GM12864 (cell line): ENCODE measurements at regions not wholly inside any gene's neighbourhood (a gene's known extent, or its start where the extent isn't known, plus 50 kb on each side); places are given as distances from the start of the nearest gene placed in this dataset.

Source experiments
- DNase-seq: peaks from one replicate; pipeline ENCODE4 v3.0.0-alpha.2; 2011; ENCODE audit warnings: low read depth
- H3K4me3 ChIP-seq: 2 replicates; pipeline ENCODE4 v1.5.1; 2011; ENCODE audit warnings: mild to moderate bottlenecking, low read depth, low read length, control low read depth
- CTCF ChIP-seq: IDR thresholded peaks from 2 replicates; pipeline ENCODE4 v1.5.1; 2011; ENCODE audit warnings: low read depth, mild to moderate bottlenecking, moderate library complexity, low read length, control low read depth, inconsistent platforms; ENCODE audit errors: missing control alignments

- DNase-seq, result no peak
- H3K4me3 ChIP-seq, result no peak overlapping the region
- TF ChIP-seq CTCF, result no peak
Observed at GRCh38 chr5:13470263-13470662, 474.2 kb downstream of the DNAH5 start.

DNA sequence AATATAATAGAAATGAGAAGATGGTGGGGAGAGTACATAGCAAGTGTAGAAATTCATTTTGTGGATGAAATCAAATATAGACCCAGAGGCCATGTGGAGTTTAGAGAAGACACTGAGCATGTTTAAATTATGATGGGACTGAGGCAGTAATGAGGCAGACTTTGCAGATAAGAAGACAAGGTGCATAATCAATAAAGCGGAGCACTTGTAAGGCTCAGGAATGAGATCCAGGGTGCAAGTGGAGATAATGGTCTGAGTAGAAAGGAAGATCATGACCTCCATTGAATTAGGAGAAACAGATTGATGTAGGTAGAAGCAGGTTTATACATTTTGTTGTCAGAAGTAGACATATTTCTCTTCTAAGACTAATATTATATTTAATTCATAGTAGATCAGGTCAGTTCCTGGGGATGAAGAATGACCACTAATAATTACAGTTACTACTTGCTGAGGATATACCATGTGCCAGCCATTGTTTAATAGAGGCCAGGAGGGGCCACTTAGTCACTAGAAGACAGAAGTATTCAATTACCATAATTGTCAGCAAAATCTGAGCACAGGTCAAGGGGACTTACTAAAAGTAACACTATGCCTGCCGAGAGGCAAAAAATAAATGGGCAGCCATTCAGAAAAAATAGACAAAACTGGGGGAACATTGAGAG, 479.8 kb downstream of the DNAH5 start:
- no peak overlapping the region for H3K4me3 ChIP-seq
- TF ChIP-seq CTCF, result no peak
- no peak for DNase-seq

GRCh38 chr5:13460587-13460986, 483.9 kb downstream of the DNAH5 start:
- TF ChIP-seq CTCF, result no peak
- DNase-seq, result no peak
- H3K4me3 ChIP-seq, result no peak overlapping the region

DNA sequence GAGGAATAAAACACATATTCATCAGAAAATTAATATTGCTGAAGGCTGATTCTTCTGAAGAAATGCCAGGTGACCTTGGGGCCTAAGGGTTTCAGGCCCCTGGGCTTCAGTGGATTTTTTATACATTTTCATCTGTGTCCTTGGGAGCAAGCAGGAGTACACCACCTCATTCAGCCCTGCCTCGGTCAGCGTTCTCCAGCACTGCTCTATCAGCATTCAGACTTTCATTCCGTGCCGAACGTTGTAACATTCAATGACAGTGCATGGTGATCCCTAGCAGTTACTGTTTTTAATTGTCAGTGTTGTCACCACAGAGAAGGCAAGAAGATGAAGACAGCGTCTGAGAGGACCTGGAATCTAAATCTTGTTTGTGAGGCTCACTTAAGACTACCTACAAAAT, 490.4 kb downstream of the DNAH5 start:
- no peak for DNase-seq
- no peak overlapping the region for H3K4me3 ChIP-seq
- no peak for TF ChIP-seq CTCF

- no peak for DNase-seq
- H3K4me3 ChIP-seq, result no peak overlapping the region
- TF ChIP-seq CTCF, result no peak
Observed at GRCh38 chr5:13448843-13449242, 495.6 kb downstream of the DNAH5 start.

DNA sequence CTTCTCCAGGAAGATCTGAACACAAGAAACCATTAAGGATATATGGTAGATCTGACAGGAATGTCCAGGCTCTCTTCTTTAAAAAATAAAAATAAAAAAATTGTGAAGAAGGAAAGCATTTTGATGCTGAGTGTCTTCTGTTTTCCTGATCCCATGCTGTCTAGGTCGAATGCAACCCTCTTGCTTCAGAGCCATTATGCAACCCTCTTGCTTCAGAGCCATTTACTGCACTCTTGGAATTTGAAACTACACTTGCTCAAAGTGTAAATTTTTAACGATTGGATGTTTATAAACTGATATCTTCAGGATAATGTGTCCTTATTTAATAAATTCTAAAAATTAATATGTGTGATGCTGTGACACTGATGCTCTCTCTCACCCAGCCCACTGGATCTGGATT, 505.1 kb downstream of the DNAH5 start:
- DNase-seq, result no peak
- no peak overlapping the region for H3K4me3 ChIP-seq
- TF ChIP-seq CTCF, result no peak

GRCh38 chr5:13427827-13428557, 516.5 kb downstream of the DNAH5 start:
- TF ChIP-seq CTCF, result no peak

More at GRCh38 chr5:13427827-13428557, 516.5 kb downstream of the DNAH5 start:
- H3K4me3 ChIP-seq, result no peak overlapping the region
- no peak for DNase-seq
